T47D (cell line): ENCODE measurements at regions not wholly inside any gene's neighbourhood (a gene's known extent, or its start where the extent isn't known, plus 50 kb on each side); places are given as distances from the start of the nearest gene placed in this dataset.
"Not testable (repeated sequence)": the region's sequence is repeated elsewhere in the genome, so short reads cannot be mapped to it uniquely, and the experiment has no call there.

Source experiments
- DNase-seq, 2 experiments: peaks; one replicate each; pipeline versions ENCODE4 v3.0.0 to v3.0.0-alpha.2; 2011 to 2012; ENCODE audit warnings: low read depth in 1 of 2, low spot score in 1 of 2
- JUND ChIP-seq: IDR thresholded peaks from 2 replicates; pipeline ENCODE4 v1.6.1; 2012; ENCODE audit warnings: low read depth
- in situ Hi-C: cut with HindIII; loops from 2 replicates; pipeline ENCODE4 v1.10.0; 2016; ENCODE audit warnings: low sequenced_read_pairs, low pct_unique_long_range_greater_than_20kb

DNA sequence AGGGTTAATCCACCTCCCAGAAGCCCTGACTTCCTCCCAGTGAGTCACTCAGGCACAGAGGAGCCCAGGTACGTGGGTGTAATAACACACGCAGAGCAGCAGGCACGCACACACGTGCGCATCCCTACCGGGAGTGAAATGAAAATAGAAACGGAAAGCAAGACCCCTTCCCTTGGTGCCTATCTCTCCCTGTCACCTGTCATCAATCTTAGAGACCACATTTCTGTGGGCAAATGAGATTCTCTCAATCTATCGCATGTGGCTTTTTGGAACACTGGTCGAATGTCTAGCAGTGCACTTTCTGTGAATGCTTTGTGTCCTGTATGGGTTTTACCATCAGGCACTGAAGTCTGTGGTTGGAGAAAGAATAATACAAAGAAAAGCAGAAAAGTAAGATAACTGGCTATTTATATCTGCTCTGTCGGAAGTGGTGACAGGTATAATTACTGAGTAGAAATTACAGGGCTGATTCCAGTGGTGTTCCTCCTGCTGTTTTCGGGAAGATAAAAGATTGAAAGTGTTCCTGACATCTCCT lies 137.7 kb upstream of the GRIA1 start:
- in situ Hi-C loops, result no loop called here
- no peak for TF ChIP-seq JUND
- DNase-seq, result no peak

DNA sequence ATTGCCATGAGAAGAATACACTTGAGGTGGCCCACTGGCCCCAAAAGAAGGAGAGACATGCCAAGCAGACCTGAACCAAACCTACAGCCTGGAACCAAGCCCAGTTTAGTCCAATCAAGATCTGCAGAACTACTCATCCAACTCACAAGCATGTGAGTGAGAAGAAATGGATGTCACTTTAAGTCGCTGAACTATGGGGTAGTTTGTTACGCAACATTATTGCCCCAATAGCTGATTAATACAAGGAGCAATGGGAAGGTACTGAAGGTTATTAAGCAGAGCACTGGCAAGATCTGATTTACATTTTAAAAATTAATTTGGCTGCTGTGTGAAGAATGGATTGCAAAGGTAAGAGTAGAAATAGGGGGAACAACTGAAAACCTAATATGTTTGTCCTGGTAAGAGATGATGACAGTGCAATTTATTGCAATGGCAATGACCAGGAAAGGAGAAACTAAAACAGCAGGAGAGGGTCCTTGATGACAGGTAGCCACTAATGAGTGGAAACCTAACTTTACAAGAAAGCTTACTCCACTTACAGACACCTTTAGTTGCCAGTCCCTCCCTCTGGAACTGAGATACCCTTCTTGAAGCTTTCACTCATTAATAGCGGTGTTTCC lies 132.9 kb upstream of the GRIA1 start:
- in situ Hi-C loops, result no loop called here
- no peak for TF ChIP-seq JUND
- DNase-seq, result no peak

DNA sequence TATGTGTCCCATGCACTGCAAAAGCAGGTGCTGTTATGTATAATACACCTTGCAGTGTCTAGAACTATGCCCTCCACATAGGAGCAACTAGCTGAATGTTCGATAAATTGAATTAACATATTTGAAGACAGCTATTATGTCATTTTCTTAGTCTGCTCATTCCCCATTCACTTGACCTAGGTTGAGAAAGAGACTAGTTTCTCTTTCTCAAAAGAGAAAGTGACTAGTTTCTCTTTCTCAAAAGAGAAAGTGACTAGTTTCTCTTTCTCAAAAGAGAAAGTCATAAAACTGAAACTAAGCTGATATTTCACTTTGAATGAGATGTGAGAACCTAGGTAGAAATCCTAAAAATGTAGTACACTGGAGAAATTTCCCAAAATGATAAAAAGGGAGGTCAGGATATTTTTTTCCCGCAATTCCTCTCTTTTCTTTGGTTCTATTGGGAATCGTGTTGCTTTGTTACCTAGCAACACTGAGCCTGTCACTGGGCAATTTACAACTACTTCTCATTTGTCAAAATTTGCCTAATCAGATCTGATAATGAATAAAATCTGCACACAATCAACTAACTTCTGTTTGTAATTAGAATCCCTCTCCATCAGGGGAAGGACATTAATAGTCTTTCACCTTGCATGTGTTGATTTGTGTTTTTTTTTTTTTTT lies 132.0 kb upstream of the GRIA1 start:
- in situ Hi-C loops, result no loop called here
- no peak for TF ChIP-seq JUND
- DNase-seq, result no peak

DNA sequence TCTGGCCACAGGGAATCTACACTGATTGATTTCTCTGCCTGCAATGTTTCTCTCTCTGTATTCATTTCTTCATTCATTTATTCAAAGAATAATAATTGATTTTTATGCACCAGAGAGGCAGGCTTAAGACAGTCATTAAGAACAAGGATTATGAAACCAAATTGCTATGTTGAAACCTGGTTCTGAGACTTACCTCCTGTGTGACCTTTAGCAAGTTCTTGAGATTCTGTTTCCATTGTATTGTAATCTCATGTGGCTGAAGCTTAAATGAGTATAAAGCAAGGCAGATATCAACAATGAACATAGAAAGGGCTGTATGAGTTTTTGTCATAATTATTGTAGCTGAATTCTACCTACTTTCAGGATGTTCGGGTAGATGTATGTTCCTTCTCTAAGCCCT lies 129.6 kb upstream of the GRIA1 start:
- no peak for DNase-seq
- in situ Hi-C loops, result no loop called here
- TF ChIP-seq JUND, result no peak

DNA sequence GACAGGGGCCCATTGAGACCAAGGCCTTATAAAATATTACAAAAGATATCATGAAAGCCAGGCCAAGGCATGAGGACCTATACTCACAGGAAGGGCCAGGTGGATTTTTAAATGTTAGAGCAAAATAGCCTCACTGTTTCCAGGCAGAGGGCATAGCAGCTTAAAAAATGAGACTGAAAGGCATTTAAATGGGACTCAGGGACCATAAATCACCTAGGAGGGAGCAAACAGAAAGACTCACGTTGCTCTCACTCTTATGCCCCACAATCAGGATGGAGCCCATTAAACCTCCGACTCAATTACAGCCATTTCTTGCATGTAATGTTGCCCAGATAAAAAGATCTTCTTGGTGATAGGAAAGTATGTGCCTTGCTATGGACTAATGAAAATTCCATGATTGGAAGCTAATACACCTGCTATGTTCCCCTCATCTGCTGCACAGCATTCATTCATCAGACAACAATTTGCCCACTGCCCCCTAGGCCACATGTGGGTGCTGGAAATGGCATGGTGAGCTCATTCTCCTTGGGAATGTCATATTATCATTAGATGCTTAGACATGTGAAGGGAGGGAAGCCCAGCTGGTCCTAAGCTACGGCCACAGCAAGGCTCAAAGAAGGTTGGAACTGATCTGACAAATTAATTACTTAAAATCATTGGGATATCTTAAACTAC lies 128.6 kb upstream of the GRIA1 start:
- in situ Hi-C loops, result no loop called here
- DNase-seq, result no peak
- TF ChIP-seq JUND, result no peak

DNA sequence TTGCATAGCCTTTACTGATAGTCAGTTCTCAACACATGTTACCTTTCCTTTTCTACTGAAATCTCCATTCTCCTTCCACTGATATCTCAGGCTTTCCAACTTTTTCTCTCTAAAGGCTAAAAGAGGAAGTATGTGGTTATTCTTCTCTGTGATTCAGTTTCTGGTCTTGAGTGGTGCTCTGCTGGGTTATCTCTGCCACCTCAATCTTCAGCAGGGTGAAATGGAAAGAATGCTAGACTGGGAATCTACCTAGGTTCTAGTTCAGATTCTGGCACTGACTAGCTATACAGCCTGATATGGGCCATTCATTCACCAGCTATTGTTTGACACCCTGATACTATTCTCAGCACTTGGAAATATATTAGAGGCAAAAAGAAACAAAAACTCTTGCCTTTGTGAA lies 124.9 kb upstream of the GRIA1 start:
- no peak for TF ChIP-seq JUND
- in situ Hi-C loops, result no loop called here
- no peak for DNase-seq

DNA sequence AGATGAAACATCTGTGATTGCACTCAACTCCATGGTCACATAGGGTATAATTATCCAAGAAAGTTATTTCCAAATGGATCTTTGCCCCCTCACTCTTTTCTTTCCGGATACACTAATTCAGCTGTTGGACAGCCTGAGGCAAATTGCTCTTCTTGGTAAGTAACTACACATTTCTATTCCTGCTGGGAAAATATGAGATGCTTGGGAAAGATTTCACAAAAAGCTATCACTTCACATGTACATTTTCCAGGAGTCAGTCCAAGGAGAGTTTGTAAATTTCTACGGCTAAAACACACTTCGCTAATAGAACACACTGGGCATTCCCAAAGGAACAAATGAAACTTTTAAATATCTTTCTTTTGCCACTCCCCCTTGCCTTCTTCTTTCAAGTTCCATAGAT lies 123.0 kb upstream of the GRIA1 start:
- in situ Hi-C loops, result no loop called here
- DNase-seq, result no peak
- TF ChIP-seq JUND, result no peak

DNA sequence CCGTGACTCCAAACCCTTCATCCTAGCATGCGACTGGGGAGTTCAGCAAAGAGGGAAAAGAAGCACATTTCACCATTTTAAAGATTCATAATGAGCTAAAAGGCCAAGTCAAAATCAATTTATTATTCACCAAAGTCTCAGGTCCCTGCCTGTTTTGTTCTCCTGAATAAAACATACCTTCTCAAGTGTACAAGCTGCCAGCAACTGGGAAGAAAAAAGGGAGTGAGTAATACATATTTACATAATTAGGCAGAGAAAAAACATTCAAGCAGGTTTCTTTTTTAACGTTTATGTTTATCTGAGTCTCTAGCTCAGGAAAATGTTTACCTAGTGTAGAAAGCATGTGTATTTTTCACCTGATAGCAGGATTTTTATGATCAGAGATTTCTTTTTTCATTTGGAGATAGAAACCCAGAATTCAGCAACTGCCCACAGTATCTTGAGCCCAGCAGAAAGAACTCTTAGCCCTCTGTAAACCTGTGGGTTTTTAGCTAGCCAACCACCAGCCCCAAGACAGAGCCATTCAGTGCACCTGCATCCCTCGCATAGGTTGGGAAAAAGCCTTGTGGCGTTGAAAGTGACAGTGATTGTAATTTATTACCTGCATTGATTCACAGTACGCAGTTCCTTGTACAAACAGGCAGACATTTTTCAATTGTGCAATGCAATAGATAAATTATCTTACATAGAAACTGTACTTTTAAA lies 117.9 kb upstream of the GRIA1 start:
- in situ Hi-C loops, result no loop called here
- DNase-seq, result no peak
- no peak for TF ChIP-seq JUND

DNA sequence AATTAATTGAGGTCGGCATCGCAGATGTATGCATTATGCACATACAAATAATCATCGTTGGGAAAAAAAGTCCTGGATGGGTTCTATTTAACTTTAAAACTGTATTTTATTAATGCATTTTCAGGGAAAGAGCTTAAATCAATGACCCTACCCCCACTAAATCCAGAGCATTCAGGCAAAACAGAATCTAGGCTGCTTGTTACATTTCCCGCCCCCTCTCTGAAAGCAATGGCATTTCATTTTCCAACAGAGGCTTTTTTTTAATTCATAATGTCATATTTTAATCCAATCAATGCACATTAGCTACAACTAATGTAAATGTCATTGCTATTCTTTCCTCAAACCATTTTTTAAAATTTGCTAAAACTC lies 117.4 kb upstream of the GRIA1 start:
- TF ChIP-seq JUND, result no peak
- DNase-seq, result no peak
- in situ Hi-C loops, result no loop called here

DNA sequence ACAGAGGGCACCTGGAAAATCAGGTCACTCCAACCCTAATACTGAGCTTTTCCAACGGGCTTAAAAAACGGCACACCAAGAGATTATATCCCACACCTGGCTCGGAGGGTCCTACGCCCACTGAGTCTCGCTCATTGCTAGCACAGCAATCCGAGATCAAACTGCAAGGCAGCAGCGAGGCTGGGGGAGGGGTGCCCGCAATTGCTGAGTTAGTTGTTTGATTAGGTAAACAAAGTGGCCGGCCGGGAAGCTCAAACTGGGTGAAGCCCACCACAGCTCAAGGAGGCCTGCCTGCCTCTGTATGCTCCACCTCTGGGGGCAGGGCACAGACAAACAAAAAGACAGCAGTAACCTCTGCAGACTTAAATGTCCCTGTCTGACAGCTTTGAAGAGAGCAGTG lies 108.8 kb upstream of the GRIA1 start:
- DNase-seq, in situ Hi-C loops: not testable (repeated sequence)

DNA sequence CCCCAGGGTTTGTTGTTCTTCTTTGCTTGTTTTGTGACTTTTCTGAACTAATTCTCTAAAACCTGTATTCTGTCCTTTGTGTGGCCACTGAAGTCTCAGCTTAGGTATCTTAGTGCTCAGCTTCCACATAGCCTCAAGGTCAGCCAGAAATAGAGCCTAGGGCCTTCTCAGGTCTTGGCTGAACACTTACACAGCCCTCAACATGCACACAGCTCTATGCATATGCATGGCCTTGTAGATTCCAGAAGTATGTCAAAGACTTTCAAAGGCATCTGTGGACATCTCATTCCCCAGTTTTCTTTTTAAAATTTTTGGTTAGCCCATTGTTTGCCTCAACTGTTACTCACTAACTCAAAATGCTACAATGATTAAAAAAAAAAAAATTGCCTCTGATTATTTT lies 99.9 kb upstream of the GRIA1 start:
- in situ Hi-C loops, result no loop called here
- no peak for TF ChIP-seq JUND

DNA sequence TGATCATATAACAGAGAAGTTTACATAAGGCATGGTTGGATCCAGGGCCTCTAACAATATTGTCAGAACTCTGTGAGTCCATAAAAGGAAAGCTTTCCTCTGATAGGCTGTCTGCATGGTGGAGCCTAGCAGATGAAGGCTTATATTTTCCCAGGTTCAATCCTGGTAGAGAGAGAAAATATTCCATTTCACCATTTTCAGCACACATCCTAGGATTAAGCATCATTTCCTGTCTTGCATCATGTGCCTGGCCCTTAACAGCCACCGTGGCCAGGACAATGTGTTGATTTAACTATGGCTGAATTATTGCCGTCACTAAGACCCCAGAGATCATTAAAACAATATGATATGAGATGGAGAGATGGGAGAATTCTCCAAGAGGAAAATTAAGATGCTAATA lies 90.9 kb upstream of the GRIA1 start:
- in situ Hi-C loops, result no loop called here
- DNase-seq, result no peak
- no peak for TF ChIP-seq JUND

More for the DNA sequence above, 99.9 kb upstream of the GRIA1 start:
- no peak for DNase-seq

DNA sequence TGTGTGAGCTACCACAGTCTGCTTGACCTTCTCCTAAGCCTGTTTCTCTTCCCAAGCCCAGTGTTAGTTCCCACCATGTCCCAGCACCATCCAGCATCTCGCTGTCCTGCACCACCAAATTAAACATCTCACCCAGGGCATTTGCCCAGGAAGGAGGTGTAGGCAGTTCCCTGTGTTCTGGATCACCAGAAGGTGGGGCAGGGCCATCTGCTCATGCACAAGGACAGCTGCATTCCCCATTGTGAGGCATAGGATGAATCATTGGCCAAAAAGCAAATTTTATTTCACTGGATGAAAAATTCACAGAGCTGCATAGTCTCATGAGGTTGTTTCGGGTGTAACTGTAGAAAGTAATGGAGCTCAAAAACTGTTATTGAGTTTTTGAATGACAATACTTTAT lies 89.5 kb upstream of the GRIA1 start:
- no peak for DNase-seq
- TF ChIP-seq JUND, result no peak
- in situ Hi-C loops, result no loop called here
